Mesothelial cell of epicardium (in vitro differentiated cells): ENCODE measurements at regions not wholly inside any gene's neighbourhood (a gene's known extent, or its start where the extent isn't known, plus 50 kb on each side); places are given as distances from the start of the nearest gene placed in this dataset.
A peak's percentile ranks its signal among the peaks of the same experiment; 100 is the strongest.
"Not testable (repeated sequence)": the region's sequence is repeated elsewhere in the genome, so short reads cannot be mapped to it uniquely, and the experiment has no call there.

Experiments used
- DNase-seq, 2 experiments: peaks; one replicate each; pipeline ENCODE4 v3.0.0; 2021; ENCODE audit warnings: low spot score in 2 of 2; ENCODE audit not compliant: unreplicated experiment in 2 of 2
- H3K27ac Mint-ChIP-seq: 2 replicates; pipeline ENCODE4 v1.8.0; 2021; ENCODE audit warnings: mixed read lengths
- H3K27me3 Mint-ChIP-seq: 2 replicates; pipeline ENCODE4 v1.8.0; 2021; ENCODE audit warnings: low read depth, mixed read lengths
- H3K36me3 Mint-ChIP-seq: 2 replicates; pipeline ENCODE4 v1.8.0; 2021; ENCODE audit warnings: mixed read lengths
- H3K4me1 Mint-ChIP-seq: 2 replicates; pipeline ENCODE4 v1.8.0; 2021; ENCODE audit warnings: mixed read lengths
- H3K4me3 Mint-ChIP-seq: 2 replicates; pipeline ENCODE4 v1.8.0; 2021; ENCODE audit warnings: mild to moderate bottlenecking, moderate library complexity, mixed read lengths
- H3K9me3 Mint-ChIP-seq: 2 replicates; pipeline ENCODE4 v1.8.0; 2021; ENCODE audit warnings: mixed read lengths
- CTCF ChIP-seq: fragments of 200-600 bp; sonication (generic); IDR thresholded peaks from one replicate; pipeline ENCODE4 v1.5.0; 2021; ENCODE audit warnings: antibody characterized with exemption; ENCODE audit not compliant: unreplicated experiment

DNA sequence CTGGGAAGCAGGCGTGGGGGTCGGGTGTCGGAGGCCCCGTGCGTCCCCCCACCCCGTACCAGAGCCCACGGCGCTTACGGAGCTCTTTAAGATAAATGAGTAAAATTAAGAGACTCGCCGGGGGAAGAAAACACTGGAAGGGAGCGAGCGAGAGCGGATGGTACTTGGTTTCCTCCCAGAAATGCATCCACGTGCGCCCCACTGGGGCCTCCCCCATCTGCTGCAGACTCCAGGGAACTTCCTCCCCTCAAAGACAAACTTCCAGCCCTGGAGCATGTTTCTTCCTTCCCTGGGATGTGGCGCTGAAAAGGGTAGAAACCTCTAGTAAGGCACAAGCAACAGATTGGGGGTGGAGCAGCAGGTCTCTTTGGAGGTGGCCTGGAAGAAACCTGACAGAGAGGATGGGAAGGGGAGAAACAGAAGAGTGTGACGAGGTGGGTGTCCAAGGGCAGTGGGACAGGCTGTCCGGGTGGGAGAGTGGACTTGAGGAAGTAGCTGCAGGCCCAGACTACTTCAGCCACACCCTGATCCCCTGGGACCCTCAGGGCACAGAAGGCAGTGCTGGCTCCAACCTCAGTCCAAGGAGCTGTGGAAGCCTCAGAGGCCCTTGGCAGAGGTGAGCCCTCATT lies 91.2 kb downstream of the TRIM43 start:
- H3K4me1 Mint-ChIP-seq: peaks cover 19% of the 10 kb centered on the region
- peak overlapping the region; percentile 82 for H3K27ac Mint-ChIP-seq
- peak overlapping the region; percentile 76 for H3K4me3 Mint-ChIP-seq
- not testable (repeated sequence) for H3K9me3 Mint-ChIP-seq, H3K36me3 Mint-ChIP-seq, DNase-seq
- peaks cover 63% of the 10 kb centered on the region for H3K27me3 Mint-ChIP-seq

GRCh38 chr2:95685513-95685912 lies 93.7 kb downstream of the TRIM43 start:
- Mint-ChIP-seq H3K9me3 (no peaks in the 10 kb centered on the region), H3K4me3 (no peak overlapping the region), H3K36me3 (no peaks in the 10 kb centered on the region), H3K27me3 (peaks cover 40% of the 10 kb centered on the region), H3K4me1 (peaks cover 19% of the 10 kb centered on the region), H3K27ac (no peak overlapping the region)
- TF ChIP-seq CTCF: no peak
- DNase-seq: no peak

DNA sequence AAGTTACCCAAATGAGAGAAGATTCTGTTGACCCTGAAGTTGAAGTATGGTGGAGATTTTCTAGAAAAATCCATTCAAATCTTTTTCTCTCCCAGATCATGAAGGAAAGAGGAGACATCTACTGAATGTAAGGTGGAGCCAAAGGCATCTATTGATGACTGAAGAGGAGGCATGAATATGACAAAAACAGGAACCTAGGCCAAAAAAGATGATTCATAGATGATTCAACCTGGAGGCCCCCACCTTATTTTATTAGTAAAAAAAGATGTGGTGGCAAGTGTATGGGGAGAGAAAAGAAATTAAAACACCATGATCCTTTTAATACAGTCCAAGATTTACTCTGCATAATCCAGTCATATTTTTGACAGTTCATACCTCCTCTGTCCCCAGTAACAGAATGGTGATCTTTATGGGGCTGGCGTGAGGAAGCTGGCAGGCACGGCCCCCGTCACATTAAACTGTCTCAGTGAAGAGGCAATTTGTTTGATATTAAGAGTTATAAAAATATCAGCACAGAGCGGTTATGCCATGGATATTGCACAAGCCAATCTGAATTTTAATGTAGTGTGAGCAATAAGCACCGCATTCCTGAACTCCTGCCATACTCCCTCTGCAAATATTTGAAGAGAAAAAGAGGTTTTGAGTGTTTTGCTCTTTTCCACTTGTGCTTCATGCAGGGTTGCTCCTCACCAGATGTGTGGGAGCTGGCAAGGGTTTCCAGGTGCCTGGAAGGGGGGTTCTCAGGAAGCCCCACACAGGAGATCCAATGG lies 94.4 kb downstream of the TRIM43 start:
- not testable (repeated sequence) for H3K4me3 Mint-ChIP-seq, H3K9me3 Mint-ChIP-seq, H3K36me3 Mint-ChIP-seq, H3K27ac Mint-ChIP-seq, DNase-seq
- Mint-ChIP-seq H3K27me3 (peaks cover 33% of the 10 kb centered on the region), H3K4me1 (peaks cover 19% of the 10 kb centered on the region)

DNA sequence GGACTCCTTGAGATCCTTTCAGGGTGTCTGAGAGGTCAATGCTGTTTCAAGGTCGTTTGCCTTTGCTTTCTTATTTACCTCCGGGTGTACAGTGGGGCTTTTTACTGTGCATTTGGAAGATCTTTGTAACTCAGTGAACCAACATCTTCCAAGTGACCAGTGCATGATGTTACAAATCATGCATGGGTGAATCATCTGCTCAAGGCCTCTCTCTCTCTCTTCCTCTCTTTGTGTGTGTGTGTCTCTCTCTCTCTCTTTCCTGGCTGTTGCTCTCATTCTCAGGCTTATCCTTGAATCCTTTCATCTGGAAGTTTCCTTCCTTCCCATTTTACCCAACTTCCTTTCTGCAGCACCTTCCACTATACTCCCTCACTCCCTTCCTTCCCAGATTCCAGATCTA lies 96.1 kb downstream of the TRIM43 start:
- not testable (repeated sequence) for DNase-seq, H3K27ac Mint-ChIP-seq, H3K36me3 Mint-ChIP-seq, H3K9me3 Mint-ChIP-seq, H3K4me3 Mint-ChIP-seq
- Mint-ChIP-seq H3K27me3 (peaks cover 29% of the 10 kb centered on the region), H3K4me1 (peaks cover 14% of the 10 kb centered on the region)

DNA sequence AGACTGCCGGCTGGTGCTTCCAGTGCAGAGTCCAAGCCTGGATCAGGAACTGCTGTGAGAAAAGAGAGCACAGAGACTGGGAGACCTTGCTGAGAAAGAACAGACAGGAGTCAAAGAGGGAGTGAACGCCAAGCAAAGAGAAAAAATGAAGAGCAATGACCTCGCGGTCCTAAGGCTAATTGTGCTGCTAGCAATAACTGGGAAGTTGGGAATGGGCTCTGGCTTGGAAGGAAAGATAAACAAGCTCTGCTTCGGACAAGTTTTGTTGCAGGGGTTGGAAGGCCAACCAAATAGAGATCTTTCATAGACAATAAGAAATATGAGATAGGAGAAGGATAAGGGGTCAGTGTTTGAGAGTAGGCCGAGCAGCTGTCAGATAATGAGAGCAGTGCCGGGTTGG lies 99.4 kb downstream of the TRIM43 start:
- H3K9me3 Mint-ChIP-seq, H3K27ac Mint-ChIP-seq, DNase-seq, H3K36me3 Mint-ChIP-seq, H3K4me1 Mint-ChIP-seq, H3K4me3 Mint-ChIP-seq: not testable (repeated sequence)
- H3K27me3 Mint-ChIP-seq: peaks cover 34% of the 10 kb centered on the region

- not testable (repeated sequence) for DNase-seq, H3K9me3 Mint-ChIP-seq, H3K27ac Mint-ChIP-seq, H3K4me1 Mint-ChIP-seq, H3K36me3 Mint-ChIP-seq, H3K4me3 Mint-ChIP-seq
- H3K27me3 Mint-ChIP-seq: peaks cover 42% of the 10 kb centered on the region
These were observed 101.5 kb downstream of the TRIM43 start for GRCh38 chr2:95693071-95693846.

- no peaks in the 10 kb centered on the region for H3K9me3 Mint-ChIP-seq
- no peaks in the 10 kb centered on the region for H3K4me1 Mint-ChIP-seq
- H3K27ac Mint-ChIP-seq: no peak overlapping the region
- H3K36me3 Mint-ChIP-seq: no peaks in the 10 kb centered on the region
- no peak for DNase-seq
- peaks cover 55% of the 10 kb centered on the region for H3K27me3 Mint-ChIP-seq
- TF ChIP-seq CTCF: no peak
- no peak overlapping the region for H3K4me3 Mint-ChIP-seq
These were observed 103.8 kb downstream of the TRIM43 start for GRCh38 chr2:95695613-95696012.

DNA sequence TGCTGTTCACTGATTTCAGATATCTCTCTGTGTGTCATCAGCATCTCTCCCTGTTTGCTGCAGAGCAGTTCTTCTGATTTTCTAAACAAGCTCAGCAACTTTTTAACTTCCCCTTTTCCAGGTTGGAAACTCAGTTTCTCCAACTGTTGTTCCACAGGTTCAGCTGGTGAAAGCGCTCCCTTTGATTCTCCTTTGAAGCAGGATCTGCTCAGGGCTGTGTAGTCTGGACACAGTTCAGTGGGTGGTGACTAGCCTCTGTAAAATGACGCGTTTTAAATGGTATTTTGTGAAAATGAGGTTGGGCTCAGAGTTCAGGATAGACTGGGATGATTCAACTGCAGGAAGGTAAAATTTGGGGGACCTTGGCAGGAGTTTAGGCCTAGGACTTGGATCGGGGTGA lies 106.3 kb downstream of the TRIM43 start:
- Mint-ChIP-seq H3K9me3 (no peaks in the 10 kb centered on the region), H3K4me1 (no peaks in the 10 kb centered on the region), H3K4me3 (no peak overlapping the region), H3K27me3 (peaks cover 66% of the 10 kb centered on the region), H3K36me3 (no peaks in the 10 kb centered on the region), H3K27ac (no peak overlapping the region)
- TF ChIP-seq CTCF: no peak
- DNase-seq: no peak

DNA sequence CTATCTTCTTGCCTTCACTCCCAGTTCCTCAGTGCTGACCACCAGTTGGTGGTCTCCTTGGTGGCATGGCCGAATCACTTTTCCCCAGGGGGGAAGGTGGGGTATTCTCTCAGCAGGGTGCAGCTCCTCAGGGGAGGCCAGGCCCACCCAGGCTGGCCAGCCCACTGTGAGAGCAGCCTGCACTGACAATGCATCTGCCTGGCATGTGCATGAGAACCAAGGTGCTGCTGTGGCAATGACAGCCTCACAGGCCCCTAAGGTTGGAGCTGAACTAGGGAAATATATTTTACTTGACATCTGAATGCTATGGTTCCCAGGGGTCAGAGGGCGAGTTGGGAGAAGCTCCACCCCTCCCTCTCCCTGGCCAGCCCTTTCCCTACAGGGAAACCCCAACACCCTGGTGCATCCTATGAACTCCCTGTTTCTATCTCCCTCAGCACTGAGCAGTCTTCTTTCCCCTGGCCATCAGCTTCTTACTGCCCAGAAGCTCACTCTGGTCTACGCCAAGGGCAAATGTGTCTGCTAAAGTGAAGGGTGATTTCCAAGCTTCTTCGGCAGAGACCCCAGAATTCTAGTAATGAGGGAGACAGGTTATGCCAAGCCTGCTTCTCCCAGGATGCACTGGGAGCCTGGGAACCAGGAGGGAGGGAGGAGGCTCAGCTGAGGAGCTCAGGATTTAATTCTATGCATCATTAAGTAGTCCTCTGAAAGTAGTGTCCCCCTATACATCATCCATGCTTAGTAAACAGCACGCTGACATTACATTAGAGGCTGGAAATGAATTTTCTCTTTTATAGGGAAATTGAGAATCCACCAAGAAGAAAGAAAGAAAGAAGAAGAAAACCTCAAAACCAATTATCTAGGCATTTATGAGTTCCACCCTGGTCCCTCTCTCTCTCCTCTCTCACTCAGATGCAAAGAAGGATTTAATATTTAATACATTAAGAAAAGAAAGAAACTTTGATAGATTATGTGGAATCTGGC lies 107.7 kb downstream of the TRIM43 start:
- H3K4me1 Mint-ChIP-seq, H3K4me3 Mint-ChIP-seq, H3K9me3 Mint-ChIP-seq, DNase-seq, H3K27ac Mint-ChIP-seq, H3K36me3 Mint-ChIP-seq: not testable (repeated sequence)
- H3K27me3 Mint-ChIP-seq: peaks cover 69% of the 10 kb centered on the region
